ENCODE measurements at regions not wholly inside any gene's neighbourhood (a gene's known extent, or its start where the extent isn't known, plus 50 kb on each side); places are given as distances from the start of the nearest gene placed in this dataset.

DNA sequence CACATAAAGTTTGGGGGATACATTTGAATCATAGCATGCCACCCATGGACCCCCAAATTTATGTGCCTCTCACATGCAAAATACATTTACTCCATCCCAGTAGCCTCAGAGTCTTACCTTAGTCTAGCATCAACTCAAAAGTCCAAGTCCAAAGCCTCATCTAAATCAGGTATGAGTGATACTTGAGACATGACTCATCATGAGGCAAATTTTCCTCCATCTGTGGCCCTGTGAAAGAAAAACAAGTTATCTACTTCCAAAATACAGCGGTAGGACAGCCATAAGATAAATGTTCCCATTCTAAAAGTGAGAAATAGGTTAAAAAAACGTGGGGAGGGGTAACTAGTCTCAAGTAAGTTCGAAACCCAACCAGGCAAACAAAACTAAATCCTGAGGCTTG, 444.2 kb downstream of the SNAPC1 start:
- TF ChIP-seq POLR2A (IDR thresholded peaks at IDR 0.05) (no peak), EP300 (IDR thresholded peaks at IDR 0.05) (no peak)
- TF ChIP-seq, protein P1, sequence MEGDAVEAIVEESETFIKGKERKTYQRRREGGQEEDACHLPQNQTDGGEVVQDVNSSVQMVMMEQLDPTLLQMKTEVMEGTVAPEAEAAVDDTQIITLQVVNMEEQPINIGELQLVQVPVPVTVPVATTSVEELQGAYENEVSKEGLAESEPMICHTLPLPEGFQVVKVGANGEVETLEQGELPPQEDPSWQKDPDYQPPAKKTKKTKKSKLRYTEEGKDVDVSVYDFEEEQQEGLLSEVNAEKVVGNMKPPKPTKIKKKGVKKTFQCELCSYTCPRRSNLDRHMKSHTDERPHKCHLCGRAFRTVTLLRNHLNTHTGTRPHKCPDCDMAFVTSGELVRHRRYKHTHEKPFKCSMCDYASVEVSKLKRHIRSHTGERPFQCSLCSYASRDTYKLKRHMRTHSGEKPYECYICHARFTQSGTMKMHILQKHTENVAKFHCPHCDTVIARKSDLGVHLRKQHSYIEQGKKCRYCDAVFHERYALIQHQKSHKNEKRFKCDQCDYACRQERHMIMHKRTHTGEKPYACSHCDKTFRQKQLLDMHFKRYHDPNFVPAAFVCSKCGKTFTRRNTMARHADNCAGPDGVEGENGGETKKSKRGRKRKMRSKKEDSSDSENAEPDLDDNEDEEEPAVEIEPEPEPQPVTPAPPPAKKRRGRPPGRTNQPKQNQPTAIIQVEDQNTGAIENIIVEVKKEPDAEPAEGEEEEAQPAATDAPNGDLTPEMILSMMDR (IDR thresholded peaks at IDR 0.05), result no peak
